ENCODE measurements at regions not wholly inside any gene's neighbourhood (a gene's known extent, or its start where the extent isn't known, plus 50 kb on each side); places are given as distances from the start of the nearest gene placed in this dataset.
A peak's percentile ranks its signal among the peaks of the same experiment; 100 is the strongest.
"Not testable (repeated sequence)": the region's sequence is repeated elsewhere in the genome, so short reads cannot be mapped to it uniquely, and the experiment has no call there.

- no peak overlapping the region for H3K4me3 ChIP-seq (replicated peaks; ENCODE audit: low read depth, low read length)
- no peak for TF ChIP-seq CTCF (IDR thresholded peaks at IDR 0.05; ENCODE audit: low read length, missing control alignments)
- no peak for DNase-seq (ENCODE audit: low read depth)
Observed at GRCh38 chr6:76495909-76496308, 423.4 kb upstream of the IMPG1 start.

DNA sequence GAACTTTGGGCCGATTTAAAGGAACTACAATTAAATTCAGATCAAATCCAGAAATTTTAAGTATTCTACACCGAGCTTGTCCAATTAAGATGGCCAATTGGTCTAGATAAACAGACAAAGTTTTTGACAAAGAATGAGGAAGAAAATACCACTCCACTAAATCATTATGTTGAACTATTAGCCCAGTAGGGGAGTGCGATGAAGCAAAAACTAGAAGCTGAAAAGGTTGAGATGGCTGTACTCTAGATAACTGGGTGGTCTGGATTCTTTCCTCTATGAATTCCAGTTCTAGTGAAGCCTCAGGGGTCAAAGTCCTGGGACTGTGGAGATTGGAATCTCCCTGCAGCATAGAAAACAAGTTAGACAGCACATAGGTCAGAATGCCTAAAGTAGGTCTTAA, 418.9 kb upstream of the IMPG1 start:
- DNase-seq (ENCODE audit: low read depth), result not testable (repeated sequence)

GRCh38 chr6:76490456-76490855, 418.0 kb upstream of the IMPG1 start:
- H3K4me3 ChIP-seq (replicated peaks; ENCODE audit: low read depth, low read length), result no peak overlapping the region
- no peak for TF ChIP-seq CTCF (IDR thresholded peaks at IDR 0.05; ENCODE audit: low read length, missing control alignments)
- DNase-seq (ENCODE audit: low read depth), result peak; percentile 42

More for the DNA sequence above, 418.9 kb upstream of the IMPG1 start:
- not testable (repeated sequence) for H3K4me3 ChIP-seq (replicated peaks; ENCODE audit: low read depth, low read length)

DNA sequence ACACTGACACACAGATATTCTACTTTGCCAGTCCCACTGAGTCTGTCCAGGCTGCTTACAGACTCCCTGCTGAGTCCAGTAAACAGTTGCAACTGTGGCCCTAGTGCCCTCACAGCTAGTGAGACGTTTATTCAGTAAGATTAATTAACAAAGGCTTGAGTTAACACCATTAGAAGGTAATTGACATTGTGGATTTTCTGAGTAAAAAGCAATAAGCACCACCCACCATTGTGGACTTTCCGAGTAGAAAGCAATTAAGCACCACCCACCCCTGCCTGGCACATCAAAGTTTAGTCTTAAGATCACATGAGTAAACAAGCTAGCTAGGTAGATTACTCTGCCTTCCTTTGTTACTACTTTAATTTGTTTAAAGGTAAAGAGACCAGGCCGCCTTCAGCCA, 408.6 kb upstream of the IMPG1 start:
- DNase-seq (ENCODE audit: low read depth), result no peak
- H3K4me3 ChIP-seq (replicated peaks; ENCODE audit: low read depth, low read length), result no peak overlapping the region
- no peak for TF ChIP-seq CTCF (IDR thresholded peaks at IDR 0.05; ENCODE audit: low read length, missing control alignments)

DNA sequence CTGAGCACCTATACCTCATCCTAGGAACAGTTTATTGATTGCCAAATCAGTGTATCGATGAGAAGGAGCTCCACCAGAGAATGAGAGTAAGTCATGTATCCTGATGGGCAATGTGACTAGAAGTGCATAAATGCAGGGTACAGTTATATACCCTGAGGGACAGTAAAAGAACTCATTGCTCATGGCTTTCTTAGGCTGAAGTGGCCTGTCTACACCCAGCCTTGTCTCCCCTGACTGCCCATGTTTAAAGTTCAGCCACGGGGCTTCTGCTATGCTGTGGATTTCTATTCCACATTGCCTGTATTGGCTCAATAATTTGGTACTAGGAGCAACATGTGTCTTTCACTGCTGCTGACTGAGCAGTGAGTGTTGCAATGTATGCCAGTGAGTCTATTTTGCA, 400.4 kb upstream of the IMPG1 start:
- no peak for DNase-seq (ENCODE audit: low read depth)
- no peak for TF ChIP-seq CTCF (IDR thresholded peaks at IDR 0.05; ENCODE audit: low read length, missing control alignments)
- H3K4me3 ChIP-seq (replicated peaks; ENCODE audit: low read depth, low read length), result no peak overlapping the region

- no peak for DNase-seq (ENCODE audit: low read depth)
- no peak overlapping the region for H3K4me3 ChIP-seq (replicated peaks; ENCODE audit: low read depth, low read length)
- no peak for TF ChIP-seq CTCF (IDR thresholded peaks at IDR 0.05; ENCODE audit: low read length, missing control alignments)
Observed at GRCh38 chr6:76466286-76466685, 393.8 kb upstream of the IMPG1 start.

GRCh38 chr6:76465410-76465809, 392.9 kb upstream of the IMPG1 start:
- H3K4me3 ChIP-seq (replicated peaks; ENCODE audit: low read depth, low read length), result no peak overlapping the region
- DNase-seq (ENCODE audit: low read depth), result no peak
- no peak for TF ChIP-seq CTCF (IDR thresholded peaks at IDR 0.05; ENCODE audit: low read length, missing control alignments)

GRCh38 chr6:76453270-76453669, 380.8 kb upstream of the IMPG1 start:
- DNase-seq (ENCODE audit: low read depth), result no peak
- TF ChIP-seq CTCF (IDR thresholded peaks at IDR 0.05; ENCODE audit: low read length, missing control alignments), result no peak
- H3K4me3 ChIP-seq (replicated peaks; ENCODE audit: low read depth, low read length), result no peak overlapping the region

Measured in fibroblast of pulmonary artery (primary cell).